ENCODE measurements at regions not wholly inside any gene's neighbourhood (a gene's known extent, or its start where the extent isn't known, plus 50 kb on each side); places are given as distances from the start of the nearest gene placed in this dataset.

DNA sequence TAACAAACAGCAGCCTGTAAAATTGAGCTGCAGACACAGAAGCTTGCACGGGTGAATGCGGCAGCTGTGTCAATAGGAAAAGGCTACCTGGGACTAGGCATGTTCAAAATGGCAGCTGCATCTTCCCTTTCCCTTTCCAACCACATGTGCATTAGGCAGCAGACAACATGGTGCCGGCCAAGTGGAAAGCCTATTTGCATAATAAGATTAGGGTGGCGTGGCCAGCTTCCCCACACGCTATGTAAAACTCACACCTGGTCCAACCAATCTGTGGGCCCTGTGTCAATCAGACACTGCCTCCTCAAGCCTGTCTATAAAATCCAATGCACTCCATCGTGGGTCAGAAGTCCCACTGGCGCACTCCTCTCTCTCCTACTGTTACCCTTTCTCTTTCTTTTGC, 61.0 kb upstream of the RBBP6 start:
- H3K27me3 ChIP-seq (ENCODE audit: insufficient read depth, low read length) = peaks cover 11% of the 10 kb centered on the region; the same call in 1 of the 2 replicates
- no peak overlapping the region for H2BK5ac ChIP-seq (ENCODE audit: insufficient read length, low read length)
- H4K91ac ChIP-seq (ENCODE audit: insufficient read length, low read depth, low read length) = no peak overlapping the region
- no peak overlapping the region for H3K27ac Mint-ChIP-seq
- H3K4me2 ChIP-seq (ENCODE audit: insufficient read depth, insufficient read length, low read length) = no peak overlapping the region
- H3K4ac ChIP-seq (ENCODE audit: low read depth, low read length) = no peak overlapping the region
- no peak overlapping the region for H2BK12ac ChIP-seq (ENCODE audit: insufficient read length, low read depth, low read length)
- H3K23me2 ChIP-seq (ENCODE audit: insufficient read length, low read depth, low read length, poor library complexity, severe bottlenecking) = no peaks in the 10 kb centered on the region
- H3K27ac ChIP-seq (ENCODE audit: insufficient read length, low read depth, low read length) = no peak overlapping the region
- H3K79me2 ChIP-seq (ENCODE audit: insufficient read depth, low read length) = no peaks in the 10 kb centered on the region
- no peak overlapping the region for H2AFZ ChIP-seq (ENCODE audit: low read length)
- H3K14ac ChIP-seq (ENCODE audit: insufficient read depth, low read length) = no peak overlapping the region
- H3K4me1 ChIP-seq (ENCODE audit: insufficient read depth, low read length) = 0 out of 2 replicates have a peak, but pooled peaks cover 3% of the 10 kb centered on the region
- H3K56ac ChIP-seq (ENCODE audit: insufficient read length, low read depth, low read length) = no peak overlapping the region
- no peak overlapping the region for H3K23ac ChIP-seq (ENCODE audit: insufficient read length, low read depth, low read length)
- H3T11ph ChIP-seq (ENCODE audit: low read length) = no peak overlapping the region
- no peak overlapping the region for H3K18ac ChIP-seq (ENCODE audit: insufficient read length, low read depth, low read length)
- WGBS (ENCODE audit: extremely low coverage, insufficient read length, low lambda C conversion rate) = no CpG with 5 or more reads among the region's 7 CpGs
- peaks cover 86% of the 10 kb centered on the region for H3K27me3 Mint-ChIP-seq (ENCODE audit: low read depth)
- H3K79me1 ChIP-seq (ENCODE audit: insufficient read depth, low read depth, low read length, poor library complexity, severe bottlenecking) = no peaks in the 10 kb centered on the region
- H3K4me1 Mint-ChIP-seq = peaks cover 12% of the 10 kb centered on the region in 2 experiments
- H2BK20ac ChIP-seq (ENCODE audit: low read depth, low read length, poor library complexity, severe bottlenecking) = no peak overlapping the region
- H3K4me3 Mint-ChIP-seq = no peak overlapping the region; a peak in 1 of 5 replicates
- no peaks in the 10 kb centered on the region for H3K9me3 ChIP-seq (ENCODE audit: control insufficient read depth, low read depth, low read length)
- H4K5ac ChIP-seq (ENCODE audit: insufficient read length, low read depth, low read length) = no peak overlapping the region
- no peak overlapping the region for H2BK120ac ChIP-seq (ENCODE audit: low read depth, low read length, poor library complexity, severe bottlenecking)
- TF ChIP-seq CTCF (conservative IDR thresholded peaks at IDR 0.05) = no peak
- no peaks in the 10 kb centered on the region for H3K36me3 Mint-ChIP-seq (ENCODE audit: insufficient read depth in 1 of 3, low read depth in 3 of 3)
- H2AK5ac ChIP-seq (ENCODE audit: insufficient read length, low read length) = no peak overlapping the region
- no peaks in the 10 kb centered on the region for H4K20me1 ChIP-seq (ENCODE audit: control insufficient read depth, insufficient read depth, insufficient read length)
- no peak for DNase-seq
- no peak overlapping the region for H3K9ac ChIP-seq (ENCODE audit: extremely low read depth, insufficient read length, low read length)
- no peak overlapping the region for H2BK15ac ChIP-seq (ENCODE audit: low read depth, low read length)
- no peak overlapping the region for H4K8ac ChIP-seq (replicated peaks; ENCODE audit: insufficient read length, low read depth, low read length)
- H3K9me3 Mint-ChIP-seq = peaks cover 16% of the 10 kb centered on the region in 2 experiments
